Adrenal gland (tissue), 9 donors: ENCODE measurements at regions not wholly inside any gene's neighbourhood (a gene's known extent, or its start where the extent isn't known, plus 50 kb on each side); places are given as distances from the start of the nearest gene placed in this dataset.

Source experiments
- DNase-seq, 7 donors: peaks; one replicate each; pipeline ENCODE4 v3.0.0-alpha.2; 2019 to 2020
- H3K27ac ChIP-seq, 5 donors: fragments of 200-600 bp; sonication (generic) in 4 of 5; 1 replicate in 3 of 5; 2 replicates in 2 of 5; pipeline versions ENCODE4 v1.5.1 to v1.8.0; 2016 to 2020; ENCODE audit warnings: mild to moderate bottlenecking in 1 of 5
- H3K27me3 ChIP-seq: fragments of 200-600 bp; 2 replicates; pipeline ENCODE4 v1.8.0; 2021
- H3K36me3 ChIP-seq, 2 donors: fragments of 200-600 bp; replicated peaks in 1 of 2; 1 replicate in 1 of 2; 2 replicates in 1 of 2; pipeline versions ENCODE4 v1.5.1 to v1.8.0; 2018 to 2022
- H3K4me1 ChIP-seq, 2 donors: fragments of 200-600 bp; replicated peaks in 1 of 2; 1 replicate in 1 of 2; 2 replicates in 1 of 2; pipeline versions ENCODE4 v1.5.1 to v1.8.0; 2018 to 2021
- H3K4me3 ChIP-seq, 4 donors: fragments of 200-600 bp; sonication (generic) in 3 of 4; one replicate each; pipeline ENCODE4 v1.5.1; 2016 to 2018
- H3K9me3 ChIP-seq, 3 donors: fragments of 200-600 bp; sonication (generic) in 1 of 3; replicated peaks in 1 of 3; 1 replicate in 2 of 3; 2 replicates in 1 of 3; pipeline versions ENCODE4 v1.5.1 to v1.8.0; 2016 to 2021
- CTCF ChIP-seq, 6 experiments: fragments of 450-650 bp in 4 of 6; fragments of 200-600 bp in 2 of 6; sonication (generic) in 1 of 6; IDR thresholded peaks; 1 replicate in 5 of 6; 2 replicates in 1 of 6; pipeline versions ENCODE4 v1.5.1 to v1.8.0; 2016 to 2021; ENCODE audit warnings: antibody characterized with exemption in 6 of 6, mild to moderate bottlenecking in 2 of 6, moderate library complexity in 1 of 6
- POLR2A ChIP-seq, 2 donors: fragments of 450-650 bp; IDR thresholded peaks; one replicate each; pipeline ENCODE4 v1.6.1; 2017; ENCODE audit warnings: antibody characterized with exemption in 2 of 2, mild to moderate bottlenecking in 2 of 2, moderate library complexity in 1 of 2
- WGBS, 4 donors: extraction: QIAGEN DNeasy Blood & Tissue Kit in 2 of 4; methylation state at CpG; one replicate each; pipeline versions ENCODE4 v1.1.5 to v1.1.7; 2013 to 2017; 5-methylcytosine and 5-hydroxymethylcytosine counted together
- intact Hi-C, 2 donors: fragments of 100-400 bp; cut with DNase I; formaldehyde crosslinking; loops; one replicate each; pipeline versions ENCODE4 v1.14.1 to v1.15.0; 2022 to 2023
- donor health status: healthy with polysubstance abuse.
- donor health status: Bipolar disorder and iron deficiency.
- donor health status: DM: yes; HTN: yes; CAD: no.
- donor health status: DM: no; HTN: no; CAD: no.
- donor health status: DM: no; HTN: no; CAD: no.

- TF ChIP-seq CTCF (IDR thresholded peaks at IDR 0.05) = no peak
- TF ChIP-seq POLR2A (IDR thresholded peaks at IDR 0.05) = no peak
- Histone ChIP-seq H3K36me3 (no peaks in the 10 kb centered on the region), H3K9me3 (no peaks in the 10 kb centered on the region), H3K27ac (no peak overlapping the region), H3K4me1 (peaks cover 0 to 7% of the 10 kb centered on the region in 2 donors), H3K27me3 (no peaks in the 10 kb centered on the region), H3K4me3 (no peak overlapping the region)
- no peak for DNase-seq
- 28 to 89% (median 67%) methylated on average over 2 to 3 of the region's 3 CpGs for WGBS, 4 donors
- intact Hi-C loops = no loop called here
Measured at GRCh38 chr3:132840201-132840700, 118.0 kb upstream of the NPHP3 start.

- Histone ChIP-seq H3K4me3 (no peak overlapping the region), H3K27ac (no peak overlapping the region), H3K27me3 (no peaks in the 10 kb centered on the region), H3K4me1 (peaks cover 0 to 7% of the 10 kb centered on the region in 2 donors), H3K9me3 (no peaks in the 10 kb centered on the region), H3K36me3 (no peaks in the 10 kb centered on the region)
- no peak for DNase-seq
- 95 to 100% (median 96%) methylated on average over 1 of the region's 1 CpG for WGBS, 4 donors
- intact Hi-C loops = no loop called here
- TF ChIP-seq CTCF (IDR thresholded peaks at IDR 0.05) = no peak
- TF ChIP-seq POLR2A (IDR thresholded peaks at IDR 0.05) = no peak
Measured at GRCh38 chr3:132838477-132838876, 116.3 kb upstream of the NPHP3 start.

GRCh38 chr3:132837615-132838014 is 115.4 kb upstream of the NPHP3 start:
- no peaks in the 10 kb centered on the region for H3K36me3 ChIP-seq
- H3K27me3 ChIP-seq = no peaks in the 10 kb centered on the region
- H3K9me3 ChIP-seq = no peaks in the 10 kb centered on the region
- H3K27ac ChIP-seq = no peak overlapping the region
- TF ChIP-seq CTCF (IDR thresholded peaks at IDR 0.05) (no peak), POLR2A (IDR thresholded peaks at IDR 0.05) (no peak)
- 83 to 94% (median 88%) methylated on average over 2 of the region's 2 CpGs for WGBS, 4 donors
- peaks cover 0 to 7% of the 10 kb centered on the region in 2 donors for H3K4me1 ChIP-seq
- no peak for DNase-seq
- intact Hi-C loops = no loop called here
- H3K4me3 ChIP-seq = no peak overlapping the region

GRCh38 chr3:132834356-132834755 is 112.1 kb upstream of the NPHP3 start:
- WGBS, 4 donors = 46 to 70% (median 61%) methylated on average over 3 of the region's 3 CpGs
- TF ChIP-seq POLR2A (IDR thresholded peaks at IDR 0.05) = no peak
- no peak for TF ChIP-seq CTCF (IDR thresholded peaks at IDR 0.05)
- Histone ChIP-seq H3K9me3 (no peaks in the 10 kb centered on the region), H3K27me3 (no peaks in the 10 kb centered on the region), H3K4me3 (no peak overlapping the region), H3K36me3 (no peaks in the 10 kb centered on the region), H3K27ac (no peak overlapping the region), H3K4me1 (no peaks in the 10 kb centered on the region)
- intact Hi-C loops = no loop called here
- no peak for DNase-seq
